SU-DHL-6 (cell line): ENCODE measurements at regions not wholly inside any gene's neighbourhood (a gene's known extent, or its start where the extent isn't known, plus 50 kb on each side); places are given as distances from the start of the nearest gene placed in this dataset.

Experiments used
- H2AFZ ChIP-seq: fragments of 200-600 bp; sonication (generic); 2 replicates; pipeline ENCODE4 v1.6.1; 2014; ENCODE audit warnings: low read depth, mild to moderate bottlenecking, moderate library complexity, mixed read lengths, antibody characterized with exemption, low read length; ENCODE audit not compliant: severe bottlenecking
- H3F3A ChIP-seq: fragments of 200-600 bp; shearing (Covaris generic); 2 replicates; pipeline ENCODE4 v1.6.0; 2016; ENCODE audit warnings: antibody characterized with exemption, mild to moderate bottlenecking; ENCODE audit not compliant: insufficient read depth
- H3K27ac ChIP-seq: fragments of 200-600 bp; sonication (generic); 2 replicates; pipeline ENCODE4 v1.5.1; 2016; ENCODE audit warnings: low read depth, mild to moderate bottlenecking, low read length, moderate library complexity, mixed read lengths
- H3K27me3 ChIP-seq: fragments of 200-600 bp; sonication (generic), shearing (Covaris generic); 2 replicates; pipeline ENCODE4 v1.6.0; 2014; ENCODE audit warnings: mild to moderate bottlenecking, low read length
- H3K36me3 ChIP-seq: fragments of 200-600 bp; sonication (generic); 2 replicates; pipeline ENCODE4 v1.6.1; 2014; ENCODE audit warnings: mild to moderate bottlenecking, low read length, mixed read lengths
- H3K4me2 ChIP-seq: fragments of 300-600, 200-600 bp; shearing (Covaris generic), sonication (generic); 2 replicates; pipeline ENCODE4 v1.6.0; 2014; ENCODE audit warnings: low read length, low read depth, mild to moderate bottlenecking; ENCODE audit not compliant: poor library complexity, severe bottlenecking
- H3K4me3 ChIP-seq: fragments of 200-600 bp; sonication (generic); 2 replicates; pipeline ENCODE4 v1.5.1; 2014; ENCODE audit warnings: antibody characterized with exemption, low read length, mild to moderate bottlenecking, mixed read lengths; ENCODE audit not compliant: insufficient read depth, poor library complexity, severe bottlenecking
- H3K79me2 ChIP-seq: fragments of 200-600 bp; sonication (generic); 2 replicates; pipeline ENCODE4 v1.6.1; 2014; ENCODE audit warnings: mild to moderate bottlenecking, low read length, moderate library complexity; ENCODE audit not compliant: insufficient read depth
- H3K9ac ChIP-seq: fragments of 200-600 bp; sonication (generic); 2 replicates; pipeline ENCODE4 v1.7.0; 2014; ENCODE audit warnings: mild to moderate bottlenecking, low read length
- H3K9me2 ChIP-seq: fragments of 200-600 bp; sonication (generic); replicated peaks from 2 replicates; pipeline ENCODE4 v1.6.1; 2014; ENCODE audit warnings: low read length; ENCODE audit not compliant: insufficient read depth
- H3K9me3 ChIP-seq: fragments of 200-600 bp; sonication (generic); 2 replicates; pipeline ENCODE4 v1.6.1; 2014; ENCODE audit warnings: low read length, mixed read lengths; ENCODE audit not compliant: insufficient read depth
- H4K20me1 ChIP-seq: fragments of 200-600 bp; sonication (generic); 2 replicates; pipeline ENCODE4 v1.6.1; 2014; ENCODE audit warnings: low read depth, mild to moderate bottlenecking, antibody characterized with exemption, low read length, moderate library complexity, mixed read lengths
- CTCF ChIP-seq: fragments of 200-600 bp; sonication (generic); IDR thresholded peaks from one replicate; pipeline ENCODE4 v1.5.1; 2017; ENCODE audit warnings: antibody characterized with exemption, mild to moderate bottlenecking, low read length, moderate library complexity; ENCODE audit not compliant: insufficient read depth, poor library complexity, severe bottlenecking
- EZH2phosphoT487 ChIP-seq: fragments of 200-600 bp; sonication (generic), shearing (Covaris generic); conservative IDR thresholded peaks from 2 replicates; pipeline ENCODE4 v1.6.1; 2018; ENCODE audit warnings: mild to moderate bottlenecking, antibody characterized with exemption, low read length, moderate library complexity, mixed read lengths

GRCh38 chrX:45745479-45745878 lies 544.8 kb upstream of the DIPK2B start:
- TF ChIP-seq CTCF (no peak), EZH2phosphoT487 (no peak)
- Histone ChIP-seq H3K27ac (no peak overlapping the region), H3K4me2 (no peak overlapping the region), H3K9ac (no peak overlapping the region), H4K20me1 (no peaks in the 10 kb centered on the region), H3F3A (no peaks in the 10 kb centered on the region), H3K79me2 (no peaks in the 10 kb centered on the region), H3K36me3 (no peaks in the 10 kb centered on the region), H3K9me3 (no peaks in the 10 kb centered on the region), H2AFZ (no peak overlapping the region), H3K9me2 (no peaks in the 10 kb centered on the region), H3K4me3 (no peak overlapping the region), H3K27me3 (no peaks in the 10 kb centered on the region)

DNA sequence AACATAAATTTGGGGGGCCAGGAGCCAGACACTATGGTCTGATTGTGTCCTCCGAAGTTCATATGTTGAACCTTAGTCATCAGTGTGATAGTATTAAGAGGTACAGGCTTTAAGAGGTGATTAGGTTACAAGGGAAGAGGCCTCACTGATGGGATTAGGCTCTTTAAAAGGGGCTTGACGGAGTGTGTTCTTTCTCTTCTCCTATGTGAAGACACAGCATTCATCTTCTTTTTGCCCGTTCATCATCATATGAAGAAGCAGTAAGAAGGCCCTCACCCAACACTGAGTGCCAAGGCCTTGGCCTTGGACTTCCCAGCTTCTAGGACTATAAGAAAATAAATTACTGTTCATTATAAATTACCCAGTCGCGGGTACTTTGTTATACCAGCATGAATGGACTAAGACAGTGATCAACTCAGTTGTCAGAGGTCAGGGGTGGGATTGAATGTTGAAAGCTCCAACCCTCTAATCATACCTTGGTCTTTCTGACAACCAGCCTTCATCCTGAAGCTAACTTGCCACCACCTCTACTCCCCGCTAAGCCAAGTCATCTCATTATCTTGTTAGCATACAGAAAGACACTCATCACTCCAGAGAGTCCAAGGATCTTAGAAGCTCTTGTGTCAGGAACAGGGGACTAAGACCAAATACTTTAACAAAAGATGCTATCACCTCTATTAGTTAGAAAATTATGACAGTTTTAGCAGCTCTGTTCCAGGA lies 543.4 kb upstream of the DIPK2B start:
- H2AFZ ChIP-seq: no peak overlapping the region
- no peaks in the 10 kb centered on the region for H3K79me2 ChIP-seq
- no peaks in the 10 kb centered on the region for H3K36me3 ChIP-seq
- TF ChIP-seq CTCF: no peak
- TF ChIP-seq EZH2phosphoT487: no peak
- H3K4me2 ChIP-seq: no peak overlapping the region
- H3K9me3 ChIP-seq: no peaks in the 10 kb centered on the region
- no peaks in the 10 kb centered on the region for H3K9me2 ChIP-seq
- H3K4me3 ChIP-seq: no peak overlapping the region
- no peak overlapping the region for H3K9ac ChIP-seq
- H4K20me1 ChIP-seq: no peaks in the 10 kb centered on the region
- no peaks in the 10 kb centered on the region for H3K27me3 ChIP-seq
- H3F3A ChIP-seq: no peaks in the 10 kb centered on the region
- no peak overlapping the region for H3K27ac ChIP-seq

- Histone ChIP-seq H3F3A (no peaks in the 10 kb centered on the region), H2AFZ (no peak overlapping the region), H3K4me3 (no peak overlapping the region), H3K4me2 (no peak overlapping the region), H3K27me3 (no peaks in the 10 kb centered on the region), H3K9ac (no peak overlapping the region), H4K20me1 (no peaks in the 10 kb centered on the region), H3K9me3 (no peaks in the 10 kb centered on the region), H3K79me2 (no peaks in the 10 kb centered on the region), H3K36me3 (no peaks in the 10 kb centered on the region), H3K27ac (no peak overlapping the region), H3K9me2 (no peaks in the 10 kb centered on the region)
- TF ChIP-seq CTCF (no peak), EZH2phosphoT487 (no peak)
Observed at GRCh38 chrX:45743081-45743533, 542.4 kb upstream of the DIPK2B start.
